GM21515 (cell line): ENCODE measurements at regions not wholly inside any gene's neighbourhood (a gene's known extent, or its start where the extent isn't known, plus 50 kb on each side); places are given as distances from the start of the nearest gene placed in this dataset.
"Not testable (repeated sequence)": the region's sequence is repeated elsewhere in the genome, so short reads cannot be mapped to it uniquely, and the experiment has no call there.

Experiments used
- ATAC-seq: cut with Tn5 transposase; IDR thresholded peaks from one replicate; pipeline ENCODE4 v1.9.1; 2021; ENCODE audit not compliant: unreplicated experiment

- no peak for ATAC-seq
Observed at GRCh38 chr4:25981749-25982148, 67.7 kb downstream of the SMIM20 start.

GRCh38 chr4:25982962-25983361, 68.9 kb downstream of the SMIM20 start:
- ATAC-seq: no peak

GRCh38 chr4:25984266-25984665, 70.2 kb downstream of the SMIM20 start:
- no peak for ATAC-seq

- ATAC-seq: no peak
Observed at GRCh38 chr4:25984796-25985195, 70.8 kb downstream of the SMIM20 start.

- no peak for ATAC-seq
Observed at GRCh38 chr4:25986807-25987206, 72.8 kb downstream of the SMIM20 start.

GRCh38 chr4:25991340-25991739, 77.3 kb downstream of the SMIM20 start:
- no peak for ATAC-seq

GRCh38 chr4:25993395-25994185, 79.6 kb downstream of the SMIM20 start:
- ATAC-seq: peak; percentile 72

GRCh38 chr4:25994577-25994976, 80.6 kb downstream of the SMIM20 start:
- not testable (repeated sequence) for ATAC-seq

GRCh38 chr4:26000274-26000950, 86.4 kb downstream of the SMIM20 start:
- ATAC-seq: no peak

- ATAC-seq: no peak
Observed at GRCh38 chr4:26001413-26001812, 87.4 kb downstream of the SMIM20 start.

GRCh38 chr4:26001816-26002215, 87.8 kb downstream of the SMIM20 start:
- ATAC-seq: no peak

- no peak for ATAC-seq
Observed at GRCh38 chr4:26003056-26003455, 89.0 kb downstream of the SMIM20 start.

- ATAC-seq: no peak
Observed at GRCh38 chr4:26004290-26004689, 90.3 kb downstream of the SMIM20 start.

GRCh38 chr4:26005764-26006163, 91.7 kb downstream of the SMIM20 start:
- ATAC-seq: no peak

- ATAC-seq: no peak
Observed at GRCh38 chr4:26008737-26009136, 94.7 kb downstream of the SMIM20 start.

GRCh38 chr4:26009502-26009901, 95.5 kb downstream of the SMIM20 start:
- no peak for ATAC-seq

GRCh38 chr4:26010304-26010703, 96.3 kb downstream of the SMIM20 start:
- ATAC-seq: no peak

GRCh38 chr4:26013629-26014028, 99.6 kb downstream of the SMIM20 start:
- ATAC-seq: no peak

GRCh38 chr4:26015133-26015651, 101.2 kb downstream of the SMIM20 start:
- no peak for ATAC-seq

GRCh38 chr4:26015906-26016305, 101.9 kb downstream of the SMIM20 start:
- no peak for ATAC-seq

GRCh38 chr4:26017531-26017930, 103.5 kb downstream of the SMIM20 start:
- no peak for ATAC-seq
